ENCODE measurements at regions not wholly inside any gene's neighbourhood (a gene's known extent, or its start where the extent isn't known, plus 50 kb on each side); places are given as distances from the start of the nearest gene placed in this dataset.

- H3K36me3 ChIP-seq (ENCODE audit: control insufficient read depth, insufficient read depth, low read length), result no peaks in the 10 kb centered on the region
- H3K9me3 ChIP-seq (ENCODE audit: control insufficient read depth, insufficient read depth, low read length), result no peaks in the 10 kb centered on the region
- no peak overlapping the region for H3K4me3 ChIP-seq (ENCODE audit: low read depth, low read length)
- no peaks in the 10 kb centered on the region for H3K27me3 ChIP-seq (ENCODE audit: control insufficient read depth, insufficient read depth, low read length)
- no peaks in the 10 kb centered on the region for H3K4me1 ChIP-seq (ENCODE audit: control insufficient read depth, insufficient read depth, low read length)
- H3K9ac ChIP-seq (ENCODE audit: low read depth, low read length), result no peak overlapping the region
Measured at GRCh38 chr7:132666071-132666773, 90.0 kb upstream of the PLXNA4 start.

- no peaks in the 10 kb centered on the region for H3K9me3 ChIP-seq (ENCODE audit: control insufficient read depth, insufficient read depth, low read length)
- peaks cover 4% of the 10 kb centered on the region for H3K27me3 ChIP-seq (ENCODE audit: control insufficient read depth, insufficient read depth, low read length)
- peaks cover 5% of the 10 kb centered on the region for H3K4me1 ChIP-seq (ENCODE audit: control insufficient read depth, insufficient read depth, low read length)
- no peak overlapping the region for H3K9ac ChIP-seq (ENCODE audit: low read depth, low read length)
- no peak overlapping the region for H3K4me3 ChIP-seq (ENCODE audit: low read depth, low read length)
- H3K36me3 ChIP-seq (ENCODE audit: control insufficient read depth, insufficient read depth, low read length), result no peaks in the 10 kb centered on the region
Measured at GRCh38 chr7:132656846-132657776, 80.8 kb upstream of the PLXNA4 start.

- no peaks in the 10 kb centered on the region for H3K9me3 ChIP-seq (ENCODE audit: control insufficient read depth, insufficient read depth, low read length)
- peaks cover 4% of the 10 kb centered on the region for H3K27me3 ChIP-seq (ENCODE audit: control insufficient read depth, insufficient read depth, low read length)
- H3K9ac ChIP-seq (ENCODE audit: low read depth, low read length), result no peak overlapping the region
- no peaks in the 10 kb centered on the region for H3K36me3 ChIP-seq (ENCODE audit: control insufficient read depth, insufficient read depth, low read length)
- H3K4me1 ChIP-seq (ENCODE audit: control insufficient read depth, insufficient read depth, low read length), result peaks cover 5% of the 10 kb centered on the region
- no peak overlapping the region for H3K4me3 ChIP-seq (ENCODE audit: low read depth, low read length)
Measured at GRCh38 chr7:132656341-132656740, 80.1 kb upstream of the PLXNA4 start.

GRCh38 chr7:132655131-132655727, 79.0 kb upstream of the PLXNA4 start:
- Histone ChIP-seq H3K4me1 (ENCODE audit: control insufficient read depth, insufficient read depth, low read length) (peaks cover 7% of the 10 kb centered on the region), H3K9me3 (ENCODE audit: control insufficient read depth, insufficient read depth, low read length) (no peaks in the 10 kb centered on the region), H3K27me3 (ENCODE audit: control insufficient read depth, insufficient read depth, low read length) (peaks cover 4% of the 10 kb centered on the region), H3K36me3 (ENCODE audit: control insufficient read depth, insufficient read depth, low read length) (no peaks in the 10 kb centered on the region), H3K9ac (ENCODE audit: low read depth, low read length) (no peak overlapping the region), H3K4me3 (ENCODE audit: low read depth, low read length) (peak overlapping the region; percentile 50)

- Histone ChIP-seq H3K4me1 (ENCODE audit: control insufficient read depth, insufficient read depth, low read length) (peaks cover 7% of the 10 kb centered on the region), H3K36me3 (ENCODE audit: control insufficient read depth, insufficient read depth, low read length) (no peaks in the 10 kb centered on the region), H3K4me3 (ENCODE audit: low read depth, low read length) (no peak overlapping the region), H3K9me3 (ENCODE audit: control insufficient read depth, insufficient read depth, low read length) (no peaks in the 10 kb centered on the region), H3K9ac (ENCODE audit: low read depth, low read length) (no peak overlapping the region), H3K27me3 (ENCODE audit: control insufficient read depth, insufficient read depth, low read length) (peaks cover 4% of the 10 kb centered on the region)
Measured at GRCh38 chr7:132654150-132654549, 77.9 kb upstream of the PLXNA4 start.

- Histone ChIP-seq H3K27me3 (ENCODE audit: control insufficient read depth, insufficient read depth, low read length) (peaks cover 4% of the 10 kb centered on the region), H3K4me1 (ENCODE audit: control insufficient read depth, insufficient read depth, low read length) (peaks cover 7% of the 10 kb centered on the region), H3K36me3 (ENCODE audit: control insufficient read depth, insufficient read depth, low read length) (no peaks in the 10 kb centered on the region), H3K9me3 (ENCODE audit: control insufficient read depth, insufficient read depth, low read length) (no peaks in the 10 kb centered on the region), H3K9ac (ENCODE audit: low read depth, low read length) (no peak overlapping the region), H3K4me3 (ENCODE audit: low read depth, low read length) (no peak overlapping the region)
Measured at GRCh38 chr7:132653366-132653930, 77.2 kb upstream of the PLXNA4 start.

- Histone ChIP-seq H3K9ac (ENCODE audit: low read depth, low read length) (no peak overlapping the region), H3K36me3 (ENCODE audit: control insufficient read depth, insufficient read depth, low read length) (no peaks in the 10 kb centered on the region), H3K4me1 (ENCODE audit: control insufficient read depth, insufficient read depth, low read length) (peaks cover 7% of the 10 kb centered on the region), H3K27me3 (ENCODE audit: control insufficient read depth, insufficient read depth, low read length) (peaks cover 4% of the 10 kb centered on the region), H3K9me3 (ENCODE audit: control insufficient read depth, insufficient read depth, low read length) (no peaks in the 10 kb centered on the region), H3K4me3 (ENCODE audit: low read depth, low read length) (no peak overlapping the region)
Measured at GRCh38 chr7:132652507-132652906, 76.2 kb upstream of the PLXNA4 start.

GRCh38 chr7:132650498-132650897, 74.2 kb upstream of the PLXNA4 start:
- no peaks in the 10 kb centered on the region for H3K27me3 ChIP-seq (ENCODE audit: control insufficient read depth, insufficient read depth, low read length)
- H3K9me3 ChIP-seq (ENCODE audit: control insufficient read depth, insufficient read depth, low read length), result no peaks in the 10 kb centered on the region
- no peaks in the 10 kb centered on the region for H3K36me3 ChIP-seq (ENCODE audit: control insufficient read depth, insufficient read depth, low read length)
- no peak overlapping the region for H3K9ac ChIP-seq (ENCODE audit: low read depth, low read length)
- H3K4me1 ChIP-seq (ENCODE audit: control insufficient read depth, insufficient read depth, low read length), result peaks cover 4% of the 10 kb centered on the region
- no peak overlapping the region for H3K4me3 ChIP-seq (ENCODE audit: low read depth, low read length)

- no peaks in the 10 kb centered on the region for H3K36me3 ChIP-seq (ENCODE audit: control insufficient read depth, insufficient read depth, low read length)
- no peak overlapping the region for H3K4me3 ChIP-seq (ENCODE audit: low read depth, low read length)
- H3K4me1 ChIP-seq (ENCODE audit: control insufficient read depth, insufficient read depth, low read length), result peaks cover 8% of the 10 kb centered on the region
- no peaks in the 10 kb centered on the region for H3K9me3 ChIP-seq (ENCODE audit: control insufficient read depth, insufficient read depth, low read length)
- no peaks in the 10 kb centered on the region for H3K27me3 ChIP-seq (ENCODE audit: control insufficient read depth, insufficient read depth, low read length)
- H3K9ac ChIP-seq (ENCODE audit: low read depth, low read length), result no peak overlapping the region
Measured at GRCh38 chr7:132647311-132647710, 71.0 kb upstream of the PLXNA4 start.

- Histone ChIP-seq H3K4me3 (ENCODE audit: low read depth, low read length) (no peak overlapping the region), H3K9me3 (ENCODE audit: control insufficient read depth, insufficient read depth, low read length) (no peaks in the 10 kb centered on the region), H3K9ac (ENCODE audit: low read depth, low read length) (no peak overlapping the region), H3K36me3 (ENCODE audit: control insufficient read depth, insufficient read depth, low read length) (no peaks in the 10 kb centered on the region), H3K4me1 (ENCODE audit: control insufficient read depth, insufficient read depth, low read length) (peaks cover 9% of the 10 kb centered on the region), H3K27me3 (ENCODE audit: control insufficient read depth, insufficient read depth, low read length) (peaks cover under 1% of the 10 kb centered on the region)
Measured at GRCh38 chr7:132646052-132646451, 69.8 kb upstream of the PLXNA4 start.

GRCh38 chr7:132643302-132643701, 67.0 kb upstream of the PLXNA4 start:
- Histone ChIP-seq H3K4me1 (ENCODE audit: control insufficient read depth, insufficient read depth, low read length) (peaks cover 10% of the 10 kb centered on the region), H3K9me3 (ENCODE audit: control insufficient read depth, insufficient read depth, low read length) (no peaks in the 10 kb centered on the region), H3K36me3 (ENCODE audit: control insufficient read depth, insufficient read depth, low read length) (no peaks in the 10 kb centered on the region), H3K27me3 (ENCODE audit: control insufficient read depth, insufficient read depth, low read length) (peaks cover 18% of the 10 kb centered on the region), H3K9ac (ENCODE audit: low read depth, low read length) (no peak overlapping the region), H3K4me3 (ENCODE audit: low read depth, low read length) (no peak overlapping the region)

Measured in iPS-15b (cell line).